ENCODE measurements at regions not wholly inside any gene's neighbourhood (a gene's known extent, or its start where the extent isn't known, plus 50 kb on each side); places are given as distances from the start of the nearest gene placed in this dataset.

DNA sequence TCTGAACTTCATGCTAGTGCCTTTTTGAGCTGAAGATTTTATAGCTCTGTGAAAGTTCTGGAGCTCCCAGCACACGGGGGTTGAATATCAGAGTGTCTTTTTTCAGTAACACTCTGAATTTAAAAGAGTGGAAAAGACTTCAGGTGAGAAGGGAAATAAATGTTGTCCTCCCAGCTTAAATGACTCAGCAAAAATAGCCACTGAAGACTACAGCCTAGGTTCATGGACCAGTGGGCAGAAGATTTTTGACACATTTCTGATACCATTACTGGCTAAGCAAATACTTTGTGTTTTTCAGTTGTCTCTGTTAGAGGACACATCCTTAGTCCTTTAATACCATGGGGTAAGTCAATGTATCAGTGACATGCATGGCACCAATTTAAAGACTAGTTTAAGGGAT is 338.5 kb upstream of the SPTLC3 start:
- POLR2A ChIA-PET (ENCODE audit: partially characterized antibody): no interaction called here
- Histone ChIP-seq H3K79me2 (ENCODE audit: control insufficient read depth in 1 of 2, insufficient read depth in 2 of 2, low read length in 2 of 2) (no peaks in the 10 kb centered on the region), H2BK20ac (ENCODE audit: low read length) (no peak overlapping the region), H3K4me2 (ENCODE audit: insufficient read depth in 1 of 2, low read depth in 2 of 2, low read length in 2 of 2) (no peak overlapping the region), H4K8ac (ENCODE audit: extremely low read depth, insufficient read depth, low read length) (no peak overlapping the region), H3K36me3 (ENCODE audit: control insufficient read depth in 2 of 4, insufficient read depth in 4 of 4, low read length in 3 of 4) (no peaks in the 10 kb centered on the region), H2BK12ac (ENCODE audit: low read depth, low read length) (no peak overlapping the region), H2AFZ (ENCODE audit: low read length) (no peak overlapping the region), H2BK120ac (replicated peaks; ENCODE audit: low read depth, low read length) (no peak overlapping the region), H3K56ac (replicated peaks; ENCODE audit: insufficient read length, low read depth, low read length) (no peak overlapping the region), H3K14ac (ENCODE audit: insufficient read length) (no peak overlapping the region), H2BK5ac (ENCODE audit: low read depth, low read length) (no peak overlapping the region), H4K5ac (ENCODE audit: insufficient read length, low read depth, low read length) (no peak overlapping the region), H3K4me1 (replicated peaks in 1 of 4; ENCODE audit: control insufficient read depth in 3 of 4, insufficient read depth in 4 of 4, low read length in 3 of 4) (peaks cover 0 to 2% (median 0%) of the 10 kb centered on the region in 4 experiments; a peak in 1 of 7 replicates), H3K4ac (replicated peaks; ENCODE audit: insufficient read length, low read depth, low read length) (no peak overlapping the region), H4K91ac (replicated peaks; ENCODE audit: insufficient read length, low read length) (no peak overlapping the region), H3K9me3 (ENCODE audit: insufficient read depth in 2 of 2, low read depth in 1 of 2, low read length in 1 of 2) (no peaks in the 10 kb centered on the region), H4K20me1 (replicated peaks in 1 of 2; ENCODE audit: control insufficient read depth in 1 of 2, insufficient read depth in 2 of 2, low read length in 2 of 2) (no peaks in the 10 kb centered on the region), H3K23me2 (ENCODE audit: low read depth, low read length) (no peaks in the 10 kb centered on the region), H2BK15ac (ENCODE audit: low read length) (no peak overlapping the region), H2AK5ac (ENCODE audit: low read depth, low read length) (no peak overlapping the region), H3K23ac (ENCODE audit: insufficient read length) (no peak overlapping the region), H3K27ac (ENCODE audit: low read depth, low read length) (no peak overlapping the region), H3K4me3 (ENCODE audit: extremely low read depth in 1 of 4, insufficient read depth in 2 of 4, low read depth in 3 of 4, low read length in 4 of 4) (no peak overlapping the region), H3K27me3 (replicated peaks in 1 of 4; ENCODE audit: control insufficient read depth in 3 of 4, extremely low read depth in 1 of 4, insufficient read depth in 3 of 4, low read length in 3 of 4) (no peaks in the 10 kb centered on the region), H3K9ac (replicated peaks in 1 of 4; ENCODE audit: extremely low read depth in 1 of 4, low read depth in 3 of 4, low read length in 3 of 4) (no peak overlapping the region), H3K18ac (ENCODE audit: extremely low read depth, low read length) (no peak overlapping the region), H3K79me1 (ENCODE audit: low read depth, low read length) (no peaks in the 10 kb centered on the region; the same call in 1 of the 2 replicates)
- WGBS, 2 experiments (ENCODE audit: extremely low coverage in 1 of 2, insufficient coverage in 1 of 2, insufficient read length in 1 of 2, insufficient replicate concordance in 2 of 2, low coverage in 1 of 2, low lambda C conversion rate in 2 of 2, missing lambda C conversion rate in 1 of 2): 88% methylated on average over 1 of the region's 1 CpG; no CpG with 5 or more reads in 1 of the 2 experiments
- DNase-seq (ENCODE audit: low read depth in 1 of 2, low spot score in 2 of 2) (no peak), FAIRE-seq (no peak)
- CTCF ChIA-PET (ENCODE audit: partially characterized antibody): interaction anchor here (0.6 to 3.5 kb wide), 4 partner anchors 9 to 184 kb away, joined by 3 to 13 read pairs (median 4); no protein-coding TSS in a partner anchor
- TF ChIP-seq RBBP5 (IDR thresholded peaks at IDR 0.05; ENCODE audit: borderline replicate concordance, low read depth, low read length) (no peak), KDM5A (IDR thresholded peaks at IDR 0.05; ENCODE audit: low read length) (no peak), E2F6 (IDR thresholded peaks at IDR 0.05) (no peak), KDM4A (IDR thresholded peaks at IDR 0.05; ENCODE audit: low read depth, low read length, severe bottlenecking) (no peak), EZH2 (IDR thresholded peaks at IDR 0.05; ENCODE audit: low read depth, low read length, severe bottlenecking) (no peak), POU5F1 (IDR thresholded peaks at IDR 0.05; ENCODE audit: low read depth, low read length) (no peak)
- TF ChIP-seq, protein P1, sequence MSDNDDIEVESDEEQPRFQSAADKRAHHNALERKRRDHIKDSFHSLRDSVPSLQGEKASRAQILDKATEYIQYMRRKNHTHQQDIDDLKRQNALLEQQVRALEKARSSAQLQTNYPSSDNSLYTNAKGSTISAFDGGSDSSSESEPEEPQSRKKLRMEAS (IDR thresholded peaks at IDR 0.05): no peak

Data from H1 (cell line).